Stimulated activated CD4-positive, alpha-beta T cell treated with anti-CD3 and anti-CD28 coated beads, Interleukin-1b, Interleukin-23, amount 100 ng/mL, for 4 hours (primary cell): ENCODE measurements at regions not wholly inside any gene's neighbourhood (a gene's known extent, or its start where the extent isn't known, plus 50 kb on each side); places are given as distances from the start of the nearest gene placed in this dataset.
"Not testable (repeated sequence)": the region's sequence is repeated elsewhere in the genome, so short reads cannot be mapped to it uniquely, and the experiment has no call there.

Experiments used
- DNase-seq, 2 donors: peaks; one replicate each; pipeline ENCODE4 v3.0.0-alpha.2; 2020; ENCODE audit warnings: low read depth in 2 of 2

- DNase-seq = no peak
Measured at GRCh38 chr2:194696690-194697089, 960.3 kb upstream of the SLC39A10 start.

- no peak for DNase-seq
Measured at GRCh38 chr2:194686569-194686968, 970.5 kb upstream of the SLC39A10 start.

- no peak for DNase-seq
Measured at GRCh38 chr2:194674043-194674442, 983.0 kb upstream of the SLC39A10 start.

GRCh38 chr2:194672994-194673393 is 984.0 kb upstream of the SLC39A10 start:
- no peak for DNase-seq

- DNase-seq = no peak
Measured at GRCh38 chr2:194661431-194661830, 995.6 kb upstream of the SLC39A10 start.

- not testable (repeated sequence) for DNase-seq
Measured at GRCh38 chr2:194639057-194639456, 1018.0 kb upstream of the SLC39A10 start.

GRCh38 chr2:194621945-194622344 is 1035.1 kb upstream of the SLC39A10 start:
- DNase-seq = no peak

GRCh38 chr2:194619366-194619765 is 1037.7 kb upstream of the SLC39A10 start:
- DNase-seq = no peak

GRCh38 chr2:194618432-194618831 is 1038.6 kb upstream of the SLC39A10 start:
- DNase-seq = no peak

- no peak for DNase-seq
Measured at GRCh38 chr2:194616334-194616733, 1040.7 kb upstream of the SLC39A10 start.

- no peak for DNase-seq
Measured at GRCh38 chr2:194610297-194610696, 1046.7 kb upstream of the SLC39A10 start.

GRCh38 chr2:194603429-194603828 is 1053.6 kb upstream of the SLC39A10 start:
- no peak for DNase-seq

GRCh38 chr2:194602750-194603149 is 1054.3 kb upstream of the SLC39A10 start:
- DNase-seq = no peak

- no peak for DNase-seq
Measured at GRCh38 chr2:194591192-194591591, 1065.8 kb upstream of the SLC39A10 start.

GRCh38 chr2:194587739-194588270 is 1069.2 kb upstream of the SLC39A10 start:
- no peak for DNase-seq

- DNase-seq = no peak
Measured at GRCh38 chr2:194567661-194568017, 1089.4 kb upstream of the SLC39A10 start.

- DNase-seq = no peak
Measured at GRCh38 chr2:194566907-194567660, 1089.9 kb upstream of the SLC39A10 start.

GRCh38 chr2:194564422-194564821 is 1092.6 kb upstream of the SLC39A10 start:
- no peak for DNase-seq

GRCh38 chr2:194562329-194562728 is 1094.7 kb upstream of the SLC39A10 start:
- DNase-seq = no peak

GRCh38 chr2:194559964-194560363 is 1097.1 kb upstream of the SLC39A10 start:
- DNase-seq = no peak

- DNase-seq = no peak
Measured at GRCh38 chr2:194559523-194559922, 1097.5 kb upstream of the SLC39A10 start.

GRCh38 chr2:194557993-194558392 is 1099.0 kb upstream of the SLC39A10 start:
- no peak for DNase-seq

GRCh38 chr2:194556629-194557028 is 1100.4 kb upstream of the SLC39A10 start:
- DNase-seq = no peak

GRCh38 chr2:194553980-194554379 is 1103.0 kb upstream of the SLC39A10 start:
- no peak for DNase-seq
